ENCODE measurements at regions not wholly inside any gene's neighbourhood (a gene's known extent, or its start where the extent isn't known, plus 50 kb on each side); places are given as distances from the start of the nearest gene placed in this dataset.

DNA sequence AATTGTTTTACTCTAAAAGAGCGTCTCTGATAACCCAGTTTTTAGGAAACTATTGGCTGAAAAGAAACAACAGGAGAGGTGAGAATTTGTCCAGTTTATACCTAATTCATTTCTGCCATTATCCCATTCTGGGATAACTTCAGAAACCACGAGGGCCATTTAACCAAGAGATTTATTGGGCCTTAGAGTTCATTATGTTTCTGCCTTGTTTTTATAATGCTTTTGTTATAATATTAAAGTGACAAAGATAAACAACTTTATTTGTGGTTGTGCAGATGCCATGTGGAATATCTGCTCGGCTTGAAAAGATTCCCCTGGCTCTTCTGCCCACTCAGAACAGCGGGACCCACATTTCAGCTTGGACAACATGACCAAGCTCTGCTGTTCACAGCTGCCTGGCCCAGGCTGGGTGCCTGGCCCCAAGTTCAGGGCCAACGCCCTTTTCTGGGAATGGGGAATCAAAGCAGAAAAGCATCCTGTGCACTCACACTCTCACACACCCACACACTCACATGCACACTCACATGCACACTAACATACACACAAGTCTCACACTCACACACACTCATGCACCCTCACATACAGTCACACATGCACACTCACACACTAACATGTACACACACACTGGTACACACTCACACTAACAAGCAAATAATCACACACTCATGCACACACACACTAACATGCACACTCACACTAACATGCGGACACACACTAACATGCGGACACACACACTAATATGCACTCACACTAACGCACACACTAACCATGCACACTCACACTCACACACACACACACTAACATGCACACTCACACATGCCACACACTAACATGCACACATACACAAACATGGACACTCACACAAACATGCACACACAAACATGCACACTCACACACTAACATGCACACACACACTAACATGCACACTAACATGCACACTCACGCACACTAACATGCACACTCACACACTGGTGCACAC lies 86.7 kb upstream of the NEDD9 start:
- H3K4me1 ChIP-seq (ENCODE audit: control insufficient read depth, insufficient read depth, low read depth, low read length): peaks cover 15% of the 10 kb centered on the region
- H3K27ac ChIP-seq (ENCODE audit: low read length, poor library complexity, severe bottlenecking): peak overlapping the region; percentile 22
- no peak overlapping the region for H2BK5ac ChIP-seq (ENCODE audit: low read depth, low read length, poor library complexity, severe bottlenecking)
- no peak overlapping the region for H4K8ac ChIP-seq (ENCODE audit: low read length)
- no peaks in the 10 kb centered on the region for H3K9me3 ChIP-seq (ENCODE audit: control insufficient read depth, low read length)
- no peak overlapping the region for H2BK120ac ChIP-seq (ENCODE audit: low read depth, low read length)
- H2BK15ac ChIP-seq (ENCODE audit: low read depth, poor library complexity, severe bottlenecking): no peak overlapping the region
- H3K79me1 ChIP-seq (replicated peaks; ENCODE audit: low read length, poor library complexity, severe bottlenecking): no peaks in the 10 kb centered on the region
- H3K36me3 ChIP-seq (ENCODE audit: control insufficient read depth in 1 of 2, insufficient read depth in 2 of 2, low read depth in 1 of 2, low read length in 2 of 2): no peaks in the 10 kb centered on the region
- no peak overlapping the region for H3K4ac ChIP-seq (ENCODE audit: low read depth in 1 of 2, low read length in 2 of 2)
- no peak overlapping the region for H4K91ac ChIP-seq (ENCODE audit: low read length)
- peak; percentile 24 for DNase-seq
- H2BK12ac ChIP-seq (ENCODE audit: low read length in 2 of 2): peak overlapping the region in 1 of 2 experiments; percentile 48
- H3K4me3 ChIP-seq (ENCODE audit: insufficient read depth in 1 of 2, low read depth in 1 of 2, low read length in 2 of 2): no peak overlapping the region
- H3K4me2 ChIP-seq (ENCODE audit: low read length, poor library complexity, severe bottlenecking): no peak overlapping the region
- peak overlapping the region; percentile 78 for H3K9ac ChIP-seq (ENCODE audit: low read length)
- peak overlapping the region in 1 of 2 experiments; percentile 88 for H3K14ac ChIP-seq (ENCODE audit: low read length in 2 of 2)
- 79% methylated on average over 7 of the region's 9 CpGs for WGBS
- H3K18ac ChIP-seq (ENCODE audit: low read depth in 1 of 2, low read length in 2 of 2): peak overlapping the region in 1 of 2 experiments; percentile 34
- no peak overlapping the region for H2AFZ ChIP-seq (ENCODE audit: low read depth, low read length)
- no peaks in the 10 kb centered on the region for H3K27me3 ChIP-seq (ENCODE audit: control insufficient read depth in 1 of 2, insufficient read depth in 1 of 2, low read length in 2 of 2)
- no peak overlapping the region for H3K23ac ChIP-seq (ENCODE audit: low read length in 2 of 2)
- H2AK5ac ChIP-seq (ENCODE audit: low read length, severe bottlenecking): no peak overlapping the region

DNA sequence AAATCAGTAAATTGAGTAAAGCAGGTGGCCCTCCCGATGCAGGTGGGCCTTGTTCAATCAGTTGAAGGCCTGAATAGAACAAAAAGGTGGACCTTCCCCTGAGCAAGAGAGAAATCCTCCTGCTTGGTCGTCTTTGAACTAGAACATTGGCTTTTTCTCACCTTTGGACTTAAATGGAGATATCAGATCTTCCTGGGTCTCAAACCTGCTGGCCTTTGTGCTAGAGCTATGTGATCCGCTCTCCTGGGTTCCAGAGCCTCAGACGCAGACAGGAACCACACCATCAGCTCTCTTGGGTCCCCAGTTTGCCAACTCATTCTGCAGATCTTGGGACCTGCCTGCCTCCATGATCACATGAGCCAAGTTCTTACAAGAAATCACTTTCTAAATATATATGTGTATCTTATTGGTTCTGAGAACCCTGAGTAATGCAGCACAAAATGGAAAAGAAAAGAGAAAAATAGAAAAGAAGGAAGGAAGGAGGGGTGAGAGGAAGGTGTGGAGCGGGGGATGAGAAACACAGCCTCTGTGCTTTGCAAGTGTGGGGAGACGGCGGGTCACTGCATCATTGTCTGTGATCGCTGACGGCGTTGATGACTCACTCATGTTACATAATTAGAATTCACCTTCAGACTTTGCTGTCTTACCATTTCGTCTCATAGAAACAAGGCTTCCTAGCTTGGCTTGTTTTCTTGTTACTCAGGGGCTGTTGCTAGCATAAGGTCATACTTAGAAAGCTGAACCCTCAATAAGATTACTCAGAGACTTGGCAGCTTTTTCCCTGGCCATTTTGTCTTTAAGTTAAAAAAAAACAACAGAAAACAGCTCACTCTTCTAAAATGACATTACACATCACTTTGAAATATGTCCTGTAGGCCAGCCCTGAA lies 85.7 kb upstream of the NEDD9 start:
- peak overlapping the region in 1 of 2 experiments; percentile 10 for H3K4me3 ChIP-seq (ENCODE audit: insufficient read depth in 1 of 2, low read depth in 1 of 2, low read length in 2 of 2)
- H3K36me3 ChIP-seq (ENCODE audit: control insufficient read depth in 1 of 2, insufficient read depth in 2 of 2, low read depth in 1 of 2, low read length in 2 of 2): no peaks in the 10 kb centered on the region
- no peak overlapping the region for H2AFZ ChIP-seq (ENCODE audit: low read depth, low read length)
- H2AK5ac ChIP-seq (ENCODE audit: low read length, severe bottlenecking): peak overlapping the region; percentile 1
- H3K9me3 ChIP-seq (ENCODE audit: control insufficient read depth, low read length): no peaks in the 10 kb centered on the region
- H2BK120ac ChIP-seq (ENCODE audit: low read depth, low read length): no peak overlapping the region
- H2BK15ac ChIP-seq (ENCODE audit: low read depth, poor library complexity, severe bottlenecking): no peak overlapping the region
- H3K27me3 ChIP-seq (ENCODE audit: control insufficient read depth in 1 of 2, insufficient read depth in 1 of 2, low read length in 2 of 2): no peaks in the 10 kb centered on the region
- H3K4me1 ChIP-seq (ENCODE audit: control insufficient read depth, insufficient read depth, low read depth, low read length): peaks cover 9% of the 10 kb centered on the region
- H3K79me1 ChIP-seq (replicated peaks; ENCODE audit: low read length, poor library complexity, severe bottlenecking): no peaks in the 10 kb centered on the region
- no peak overlapping the region for H3K4me2 ChIP-seq (ENCODE audit: low read length, poor library complexity, severe bottlenecking)
- peak overlapping the region in 1 of 2 experiments; percentile 0 for H2BK12ac ChIP-seq (ENCODE audit: low read length in 2 of 2)
- H2BK5ac ChIP-seq (ENCODE audit: low read depth, low read length, poor library complexity, severe bottlenecking): no peak overlapping the region
- DNase-seq: peak; percentile 98
- H4K91ac ChIP-seq (ENCODE audit: low read length): no peak overlapping the region
- no peak overlapping the region for H3K14ac ChIP-seq (ENCODE audit: low read length in 2 of 2)
- no peak overlapping the region for H3K4ac ChIP-seq (ENCODE audit: low read depth in 1 of 2, low read length in 2 of 2)
- 77% methylated on average over 6 of the region's 11 CpGs for WGBS
- no peak overlapping the region for H3K18ac ChIP-seq (ENCODE audit: low read depth in 1 of 2, low read length in 2 of 2)
- H4K8ac ChIP-seq (ENCODE audit: low read length): no peak overlapping the region
- no peak overlapping the region for H3K23ac ChIP-seq (ENCODE audit: low read length in 2 of 2)
- peak overlapping the region; percentile 22 for H3K27ac ChIP-seq (ENCODE audit: low read length, poor library complexity, severe bottlenecking)
- H3K9ac ChIP-seq (ENCODE audit: low read length): peak overlapping the region; percentile 78

DNA sequence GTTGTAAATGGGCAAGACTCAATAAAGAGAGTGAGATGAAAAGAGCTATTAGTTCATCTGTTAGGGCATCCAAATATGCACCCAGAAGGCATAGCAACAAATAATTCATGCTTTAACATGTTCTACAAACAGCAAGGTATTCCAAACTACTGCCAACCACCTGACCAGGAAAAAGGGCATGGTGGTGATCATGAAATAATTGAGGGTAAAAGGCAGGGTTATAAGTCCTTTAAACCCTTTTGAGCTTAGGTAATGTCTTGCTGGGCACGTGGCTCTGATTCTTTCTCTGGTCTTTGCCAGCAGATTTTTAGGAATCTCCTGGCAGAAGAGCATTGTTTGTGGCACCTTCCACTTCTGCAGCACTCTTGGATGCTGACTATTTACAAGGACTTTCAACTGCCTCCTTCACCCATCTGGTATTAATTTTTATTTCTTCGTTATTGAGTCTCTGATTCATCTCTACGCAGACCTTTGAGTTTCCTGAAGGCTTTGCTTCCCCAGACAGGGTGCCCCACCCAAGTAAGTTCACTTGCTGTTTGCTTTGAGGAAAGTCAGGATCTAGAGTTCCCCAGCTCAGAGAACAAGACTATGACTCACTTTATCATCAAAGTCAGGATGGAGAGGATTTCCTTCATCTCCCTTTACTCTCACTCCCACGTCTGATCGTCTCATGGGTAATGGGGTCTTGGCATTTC lies 83.4 kb upstream of the NEDD9 start:
- Histone ChIP-seq H2AK5ac (ENCODE audit: low read length, severe bottlenecking) (no peak overlapping the region), H3K9me3 (ENCODE audit: control insufficient read depth, low read length) (no peaks in the 10 kb centered on the region)

More for the DNA sequence above, 83.4 kb upstream of the NEDD9 start:
- no peak overlapping the region for H3K27ac ChIP-seq (ENCODE audit: low read length, poor library complexity, severe bottlenecking)
- no peaks in the 10 kb centered on the region for H3K27me3 ChIP-seq (ENCODE audit: control insufficient read depth in 1 of 2, insufficient read depth in 1 of 2, low read length in 2 of 2)
- no peak overlapping the region for H3K4ac ChIP-seq (ENCODE audit: low read depth in 1 of 2, low read length in 2 of 2)
- H3K36me3 ChIP-seq (ENCODE audit: control insufficient read depth in 1 of 2, insufficient read depth in 2 of 2, low read depth in 1 of 2, low read length in 2 of 2): no peaks in the 10 kb centered on the region
- no peak overlapping the region for H3K18ac ChIP-seq (ENCODE audit: low read depth in 1 of 2, low read length in 2 of 2)
- H2BK15ac ChIP-seq (ENCODE audit: low read depth, poor library complexity, severe bottlenecking): no peak overlapping the region
- H3K23ac ChIP-seq (ENCODE audit: low read length in 2 of 2): no peak overlapping the region
- no peak overlapping the region for H2BK120ac ChIP-seq (ENCODE audit: low read depth, low read length)
- 57% methylated on average over 5 of the region's 5 CpGs for WGBS
- peaks cover 9% of the 10 kb centered on the region for H3K4me1 ChIP-seq (ENCODE audit: control insufficient read depth, insufficient read depth, low read depth, low read length)
- H2BK12ac ChIP-seq (ENCODE audit: low read length in 2 of 2): no peak overlapping the region
- H3K4me3 ChIP-seq (ENCODE audit: insufficient read depth in 1 of 2, low read depth in 1 of 2, low read length in 2 of 2): no peak overlapping the region
- DNase-seq: peak; percentile 34
- H3K4me2 ChIP-seq (ENCODE audit: low read length, poor library complexity, severe bottlenecking): no peak overlapping the region
- peak overlapping the region; percentile 16 for H3K9ac ChIP-seq (ENCODE audit: low read length)
- no peak overlapping the region for H3K14ac ChIP-seq (ENCODE audit: low read length in 2 of 2)
- H2BK5ac ChIP-seq (ENCODE audit: low read depth, low read length, poor library complexity, severe bottlenecking): no peak overlapping the region
- no peak overlapping the region for H4K8ac ChIP-seq (ENCODE audit: low read length)
- no peaks in the 10 kb centered on the region for H3K79me1 ChIP-seq (replicated peaks; ENCODE audit: low read length, poor library complexity, severe bottlenecking)
- H4K91ac ChIP-seq (ENCODE audit: low read length): no peak overlapping the region
- no peak overlapping the region for H2AFZ ChIP-seq (ENCODE audit: low read depth, low read length)
